HAP-1 (cell line): ENCODE measurements at regions not wholly inside any gene's neighbourhood (a gene's known extent, or its start where the extent isn't known, plus 50 kb on each side); places are given as distances from the start of the nearest gene placed in this dataset.

Experiments
- DNase-seq, 2 experiments: peaks; one replicate each; pipeline ENCODE4 v3.0.0-alpha.2; 2016 to 2020; ENCODE audit warnings: low spot score in 2 of 2
- H3K27me3 ChIP-seq: fragments of 250-450 bp; sonication (Bioruptor Pico); 2 replicates; pipeline ENCODE4 v1.5.1; 2020; ENCODE audit warnings: low read depth, mild to moderate bottlenecking, moderate library complexity
- H3K36me3 ChIP-seq: fragments of 250-450 bp; sonication (Bioruptor Pico); replicated peaks from 2 replicates; pipeline ENCODE4 v1.5.1; 2020; ENCODE audit warnings: mild to moderate bottlenecking
- H3K4me1 ChIP-seq: fragments of 250-450 bp; sonication (Bioruptor Pico); 2 replicates; pipeline ENCODE4 v1.5.1; 2020; ENCODE audit warnings: mild to moderate bottlenecking
- H3K4me3 ChIP-seq: fragments of 250-450 bp; sonication (Bioruptor Pico); 2 replicates; pipeline ENCODE4 v1.5.1; 2020; ENCODE audit warnings: mild to moderate bottlenecking, moderate library complexity
- H3K9me3 ChIP-seq: fragments of 250-450 bp; sonication (Bioruptor Pico); 2 replicates; pipeline ENCODE4 v1.5.1; 2020; ENCODE audit warnings: mild to moderate bottlenecking, moderate library complexity
- in situ Hi-C: fragments of 300-500 bp; cut with MboI; formaldehyde crosslinking; loops from 3 replicates; pipeline ENCODE4 v1.14.3; 2020; ENCODE audit warnings: low sequenced_read_pairs, inconsistent platforms, mixed read lengths

- H3K4me1 ChIP-seq = no peaks in the 10 kb centered on the region
- DNase-seq = no peak
- H3K4me3 ChIP-seq = no peak overlapping the region
- no peaks in the 10 kb centered on the region for H3K36me3 ChIP-seq
- no peaks in the 10 kb centered on the region for H3K9me3 ChIP-seq
- H3K27me3 ChIP-seq = no peaks in the 10 kb centered on the region
- in situ Hi-C loops = no loop called here
Measured at GRCh38 chr17:73802314-73802713, 158.1 kb upstream of the SDK2 start.

- DNase-seq = no peak
- Histone ChIP-seq H3K36me3 (no peaks in the 10 kb centered on the region), H3K4me3 (no peak overlapping the region), H3K27me3 (no peaks in the 10 kb centered on the region), H3K4me1 (no peaks in the 10 kb centered on the region), H3K9me3 (no peaks in the 10 kb centered on the region)
- in situ Hi-C loops = no loop called here
Measured at GRCh38 chr17:73802871-73803270, 158.6 kb upstream of the SDK2 start.

GRCh38 chr17:73803964-73804435, 159.8 kb upstream of the SDK2 start:
- H3K27me3 ChIP-seq = no peaks in the 10 kb centered on the region
- H3K9me3 ChIP-seq = no peaks in the 10 kb centered on the region
- no peak overlapping the region for H3K4me3 ChIP-seq
- in situ Hi-C loops = no loop called here
- no peaks in the 10 kb centered on the region for H3K4me1 ChIP-seq
- no peaks in the 10 kb centered on the region for H3K36me3 ChIP-seq
- DNase-seq = no peak

GRCh38 chr17:73806768-73807167, 162.5 kb upstream of the SDK2 start:
- Histone ChIP-seq H3K9me3 (no peaks in the 10 kb centered on the region), H3K36me3 (no peaks in the 10 kb centered on the region), H3K27me3 (no peaks in the 10 kb centered on the region), H3K4me3 (no peak overlapping the region), H3K4me1 (no peaks in the 10 kb centered on the region)
- DNase-seq = no peak
- in situ Hi-C loops = no loop called here

- in situ Hi-C loops = no loop called here
- Histone ChIP-seq H3K9me3 (no peaks in the 10 kb centered on the region), H3K36me3 (no peaks in the 10 kb centered on the region), H3K4me3 (no peak overlapping the region), H3K4me1 (no peaks in the 10 kb centered on the region), H3K27me3 (no peaks in the 10 kb centered on the region)
- DNase-seq = no peak
Measured at GRCh38 chr17:73813201-73813600, 169.0 kb upstream of the SDK2 start.

GRCh38 chr17:73814075-73814474, 169.8 kb upstream of the SDK2 start:
- Histone ChIP-seq H3K9me3 (no peaks in the 10 kb centered on the region), H3K36me3 (no peaks in the 10 kb centered on the region), H3K27me3 (no peaks in the 10 kb centered on the region), H3K4me3 (no peak overlapping the region), H3K4me1 (no peaks in the 10 kb centered on the region)
- DNase-seq = no peak
- in situ Hi-C loops = no loop called here

GRCh38 chr17:73815474-73815873, 171.2 kb upstream of the SDK2 start:
- Histone ChIP-seq H3K9me3 (no peaks in the 10 kb centered on the region), H3K4me3 (no peak overlapping the region), H3K4me1 (no peaks in the 10 kb centered on the region), H3K36me3 (no peaks in the 10 kb centered on the region), H3K27me3 (no peaks in the 10 kb centered on the region)
- no peak for DNase-seq
- in situ Hi-C loops = no loop called here

GRCh38 chr17:73819440-73820395, 175.5 kb upstream of the SDK2 start:
- Histone ChIP-seq H3K9me3 (no peaks in the 10 kb centered on the region), H3K27me3 (no peaks in the 10 kb centered on the region), H3K36me3 (no peaks in the 10 kb centered on the region), H3K4me1 (no peaks in the 10 kb centered on the region), H3K4me3 (no peak overlapping the region)
- in situ Hi-C loops = no loop called here
- DNase-seq = no peak

GRCh38 chr17:73820686-73821448, 176.6 kb upstream of the SDK2 start:
- H3K9me3 ChIP-seq = no peaks in the 10 kb centered on the region
- H3K27me3 ChIP-seq = no peaks in the 10 kb centered on the region
- no peaks in the 10 kb centered on the region for H3K4me1 ChIP-seq
- no peak overlapping the region for H3K4me3 ChIP-seq
- no peak for DNase-seq
- no peaks in the 10 kb centered on the region for H3K36me3 ChIP-seq
- in situ Hi-C loops = no loop called here

- Histone ChIP-seq H3K4me3 (no peak overlapping the region), H3K9me3 (no peaks in the 10 kb centered on the region), H3K4me1 (no peaks in the 10 kb centered on the region), H3K36me3 (no peaks in the 10 kb centered on the region), H3K27me3 (no peaks in the 10 kb centered on the region)
- no peak for DNase-seq
- in situ Hi-C loops = no loop called here
Measured at GRCh38 chr17:73821665-73822064, 177.4 kb upstream of the SDK2 start.

GRCh38 chr17:73822371-73822770, 178.1 kb upstream of the SDK2 start:
- DNase-seq = no peak
- in situ Hi-C loops = no loop called here
- Histone ChIP-seq H3K9me3 (no peaks in the 10 kb centered on the region), H3K4me3 (no peak overlapping the region), H3K27me3 (no peaks in the 10 kb centered on the region), H3K4me1 (no peaks in the 10 kb centered on the region), H3K36me3 (no peaks in the 10 kb centered on the region)

GRCh38 chr17:73823684-73824083, 179.4 kb upstream of the SDK2 start:
- no peaks in the 10 kb centered on the region for H3K27me3 ChIP-seq
- no peaks in the 10 kb centered on the region for H3K36me3 ChIP-seq
- no peak for DNase-seq
- no peak overlapping the region for H3K4me3 ChIP-seq
- in situ Hi-C loops = no loop called here
- H3K4me1 ChIP-seq = no peaks in the 10 kb centered on the region
- H3K9me3 ChIP-seq = no peaks in the 10 kb centered on the region

- no peaks in the 10 kb centered on the region for H3K36me3 ChIP-seq
- H3K27me3 ChIP-seq = no peaks in the 10 kb centered on the region
- no peak for DNase-seq
- in situ Hi-C loops = no loop called here
- no peaks in the 10 kb centered on the region for H3K9me3 ChIP-seq
- H3K4me3 ChIP-seq = no peak overlapping the region
- H3K4me1 ChIP-seq = no peaks in the 10 kb centered on the region
Measured at GRCh38 chr17:73824321-73824720, 180.1 kb upstream of the SDK2 start.

- in situ Hi-C loops = no loop called here
Measured at GRCh38 chr17:73826181-73826871, 182.1 kb upstream of the SDK2 start.

More at GRCh38 chr17:73826181-73826871, 182.1 kb upstream of the SDK2 start:
- Histone ChIP-seq H3K27me3 (no peaks in the 10 kb centered on the region), H3K9me3 (no peaks in the 10 kb centered on the region), H3K36me3 (no peaks in the 10 kb centered on the region), H3K4me3 (no peak overlapping the region), H3K4me1 (no peaks in the 10 kb centered on the region)
- no peak for DNase-seq
